ENCODE measurements at regions not wholly inside any gene's neighbourhood (a gene's known extent, or its start where the extent isn't known, plus 50 kb on each side); places are given as distances from the start of the nearest gene placed in this dataset.
"Not testable (repeated sequence)": the region's sequence is repeated elsewhere in the genome, so short reads cannot be mapped to it uniquely, and the experiment has no call there.

DNA sequence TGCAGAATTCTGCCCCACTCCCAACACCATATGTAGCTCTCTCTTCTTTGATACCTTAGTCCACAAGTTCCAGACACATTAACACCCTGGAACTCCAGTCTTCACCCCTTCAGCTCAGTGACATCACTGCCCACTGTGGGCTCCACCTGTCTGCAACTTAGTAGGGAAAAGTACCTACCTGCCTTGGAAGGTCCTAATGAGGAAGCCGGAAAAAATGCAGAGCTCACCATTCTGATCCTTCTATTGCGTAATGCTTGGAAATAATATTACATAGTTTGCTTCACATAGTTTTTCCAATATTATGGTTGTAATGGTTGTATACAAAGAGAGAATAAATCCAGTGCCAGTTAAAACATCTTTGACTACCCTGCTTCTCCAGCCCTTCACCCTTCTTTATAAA lies 738.4 kb downstream of the RNF144A start:
- ChIA-PET POLR2A (interaction anchor here (0.7 kb wide), 1 partner anchor 229 kb away, joined by 3 read pairs; no protein-coding TSS in a partner anchor), CTCF (interaction anchor here (0.8 to 1.3 kb wide), 4 partner anchors 8 to 228 kb away, joined by 3 to 6 read pairs (median 3); no protein-coding TSS in a partner anchor)
- DNase-seq (no peak), ATAC-seq (no peak)
- Mint-ChIP-seq H3K9me3 (peaks cover 37% of the 10 kb centered on the region), H3K4me1 (ENCODE audit: low read depth) (peaks cover 12% of the 10 kb centered on the region), H3K4me3 (no peak overlapping the region), H3K27me3 (no peaks in the 10 kb centered on the region), H3K27ac (no peak overlapping the region), H3K36me3 (ENCODE audit: low read depth) (peaks cover 29% of the 10 kb centered on the region)
- intact Hi-C loops (cut with micrococcal nuclease): no loop called here
- TF ChIP-seq, protein P1, sequence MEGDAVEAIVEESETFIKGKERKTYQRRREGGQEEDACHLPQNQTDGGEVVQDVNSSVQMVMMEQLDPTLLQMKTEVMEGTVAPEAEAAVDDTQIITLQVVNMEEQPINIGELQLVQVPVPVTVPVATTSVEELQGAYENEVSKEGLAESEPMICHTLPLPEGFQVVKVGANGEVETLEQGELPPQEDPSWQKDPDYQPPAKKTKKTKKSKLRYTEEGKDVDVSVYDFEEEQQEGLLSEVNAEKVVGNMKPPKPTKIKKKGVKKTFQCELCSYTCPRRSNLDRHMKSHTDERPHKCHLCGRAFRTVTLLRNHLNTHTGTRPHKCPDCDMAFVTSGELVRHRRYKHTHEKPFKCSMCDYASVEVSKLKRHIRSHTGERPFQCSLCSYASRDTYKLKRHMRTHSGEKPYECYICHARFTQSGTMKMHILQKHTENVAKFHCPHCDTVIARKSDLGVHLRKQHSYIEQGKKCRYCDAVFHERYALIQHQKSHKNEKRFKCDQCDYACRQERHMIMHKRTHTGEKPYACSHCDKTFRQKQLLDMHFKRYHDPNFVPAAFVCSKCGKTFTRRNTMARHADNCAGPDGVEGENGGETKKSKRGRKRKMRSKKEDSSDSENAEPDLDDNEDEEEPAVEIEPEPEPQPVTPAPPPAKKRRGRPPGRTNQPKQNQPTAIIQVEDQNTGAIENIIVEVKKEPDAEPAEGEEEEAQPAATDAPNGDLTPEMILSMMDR (IDR thresholded peaks at IDR 0.05): no peak

DNA sequence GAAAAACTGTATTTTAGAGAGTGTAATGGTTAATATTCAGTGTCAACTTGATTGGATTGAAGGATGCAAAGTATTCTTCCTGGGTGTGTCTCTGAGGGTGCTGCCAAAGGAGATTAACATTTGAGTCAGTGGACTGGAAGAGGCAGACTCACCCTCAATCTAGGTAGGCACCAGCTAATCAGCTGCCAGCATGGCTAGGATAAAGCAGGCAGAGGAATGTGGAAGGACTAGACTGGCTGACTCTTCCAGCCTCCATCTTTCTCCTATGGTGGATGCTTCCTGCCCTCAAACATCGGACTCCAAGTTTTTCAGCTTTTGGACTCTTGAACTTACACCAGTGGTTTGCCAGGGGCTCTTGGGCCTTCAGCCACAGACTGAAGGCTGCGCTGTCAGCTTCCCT lies 740.3 kb downstream of the RNF144A start:
- ChIA-PET POLR2A (interaction anchor here (1.1 kb wide), 1 partner anchor 38 kb away, joined by 3 read pairs; no protein-coding TSS in a partner anchor), CTCF (interaction anchor here (0.9 to 1.4 kb wide), 2 partner anchors 14 to 15 kb away, joined by 3 to 5 read pairs; no protein-coding TSS in a partner anchor)
- H3K27ac Mint-ChIP-seq; H3K4me3 Mint-ChIP-seq; intact Hi-C loops (cut with micrococcal nuclease); ATAC-seq; H3K4me1 Mint-ChIP-seq (ENCODE audit: low read depth); H3K27me3 Mint-ChIP-seq; DNase-seq: not testable (repeated sequence)
- Mint-ChIP-seq H3K36me3 (ENCODE audit: low read depth) (peaks cover 21% of the 10 kb centered on the region), H3K9me3 (peaks cover 31% of the 10 kb centered on the region)

DNA sequence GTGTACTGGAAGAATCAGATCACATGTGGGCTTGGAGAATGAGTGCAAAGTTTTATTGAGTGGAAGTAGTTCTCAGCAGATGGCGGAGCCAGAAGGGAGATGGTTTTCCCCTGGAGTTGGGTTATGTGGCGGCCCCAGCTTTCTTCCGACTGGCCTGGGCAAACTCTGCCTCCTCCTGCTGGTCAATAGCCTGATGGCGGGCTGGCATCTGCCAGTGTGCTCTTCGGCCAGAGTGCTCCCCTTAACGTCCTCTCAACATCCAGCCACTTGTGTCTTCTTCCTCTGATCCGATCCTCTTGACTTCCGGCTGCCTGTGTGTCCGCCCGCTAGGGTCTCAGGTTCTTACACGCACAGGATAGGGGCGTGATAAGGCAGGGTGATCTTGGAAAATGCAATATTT lies 741.3 kb downstream of the RNF144A start:
- DNase-seq (no peak), ATAC-seq (no peak)
- ChIA-PET POLR2A (no interaction called here), CTCF (interaction anchor here (0.6 to 0.9 kb wide), 2 partner anchors 13 to 15 kb away, joined by 3 read pairs; no protein-coding TSS in a partner anchor)
- H3K4me3 Mint-ChIP-seq: no peak overlapping the region
- H3K36me3 Mint-ChIP-seq (ENCODE audit: low read depth): peaks cover 20% of the 10 kb centered on the region
- H3K4me1 Mint-ChIP-seq (ENCODE audit: low read depth): peaks cover 3% of the 10 kb centered on the region
- peaks cover 28% of the 10 kb centered on the region for H3K9me3 Mint-ChIP-seq
- intact Hi-C loops (cut with micrococcal nuclease): no loop called here
- no peaks in the 10 kb centered on the region for H3K27me3 Mint-ChIP-seq
- H3K27ac Mint-ChIP-seq: no peak overlapping the region
- TF ChIP-seq, protein P1 (IDR thresholded peaks at IDR 0.05): no peak

DNA sequence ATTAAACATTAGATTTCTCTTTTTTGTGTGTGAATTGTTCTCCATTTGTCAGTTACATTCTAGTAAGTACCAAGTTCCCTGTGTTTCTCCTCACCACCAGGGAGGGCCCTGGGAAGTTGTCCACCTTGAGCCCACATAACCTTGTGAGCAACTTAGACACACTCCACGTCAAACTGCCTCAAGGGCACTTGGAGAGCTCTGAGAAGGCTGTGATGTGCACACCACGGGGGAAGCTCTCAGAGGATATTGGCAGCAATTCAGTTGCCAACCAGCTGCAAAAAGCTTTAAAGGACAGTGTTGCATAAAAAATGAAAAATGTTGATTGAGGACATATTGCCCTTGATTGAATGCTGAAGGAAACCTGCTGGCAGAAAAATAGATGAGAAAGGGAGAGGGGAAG lies 743.6 kb downstream of the RNF144A start:
- Mint-ChIP-seq H3K27ac (no peak overlapping the region), H3K4me3 (no peak overlapping the region), H3K9me3 (peaks cover 17% of the 10 kb centered on the region), H3K4me1 (ENCODE audit: low read depth) (peaks cover 3% of the 10 kb centered on the region), H3K36me3 (ENCODE audit: low read depth) (peaks cover 13% of the 10 kb centered on the region), H3K27me3 (no peaks in the 10 kb centered on the region)
- TF ChIP-seq, protein P1 (IDR thresholded peaks at IDR 0.05): no peak
- intact Hi-C loops (cut with micrococcal nuclease): no loop called here
- ATAC-seq: no peak
- CTCF ChIA-PET: interaction anchor here (1.3 to 2.4 kb wide), 3 partner anchors 11 to 233 kb away, joined by 3 to 13 read pairs (median 5); no protein-coding TSS in a partner anchor
- no peak for DNase-seq
- POLR2A ChIA-PET: interaction anchor here (0.8 kb wide), 1 partner anchor 14 kb away, joined by 3 read pairs; no protein-coding TSS in a partner anchor

DNA sequence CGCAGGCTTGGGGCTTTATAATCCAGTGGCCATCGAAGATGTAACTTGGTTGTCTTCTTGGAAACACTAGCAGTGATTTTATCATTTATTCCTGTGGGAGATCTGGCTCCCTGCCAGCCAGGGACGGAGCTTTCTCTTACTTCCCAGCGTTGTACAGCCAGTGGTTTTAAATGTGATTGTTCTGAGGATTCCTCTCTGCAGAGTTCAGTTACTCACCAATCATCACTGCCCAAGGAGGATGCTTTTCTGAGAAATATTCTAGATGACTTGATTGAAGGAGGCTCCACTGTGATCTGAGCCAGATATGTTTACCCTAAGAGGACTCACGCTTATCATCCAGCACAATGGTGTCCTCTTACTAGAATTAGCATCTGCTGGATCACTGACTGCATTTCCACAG lies 744.3 kb downstream of the RNF144A start:
- DNase-seq: no peak
- no peak overlapping the region for H3K4me3 Mint-ChIP-seq
- CTCF ChIA-PET: interaction anchor here (1.3 to 2.4 kb wide), 3 partner anchors 10 to 234 kb away, joined by 3 to 13 read pairs (median 5); no protein-coding TSS in a partner anchor
- peaks cover 7% of the 10 kb centered on the region for H3K4me1 Mint-ChIP-seq (ENCODE audit: low read depth)
- H3K36me3 Mint-ChIP-seq (ENCODE audit: low read depth): peaks cover 14% of the 10 kb centered on the region
- H3K27me3 Mint-ChIP-seq: no peaks in the 10 kb centered on the region
- POLR2A ChIA-PET: no interaction called here
- H3K27ac Mint-ChIP-seq: no peak overlapping the region
- peaks cover 19% of the 10 kb centered on the region for H3K9me3 Mint-ChIP-seq
- no peak for ATAC-seq
- intact Hi-C loops (cut with micrococcal nuclease): no loop called here
- TF ChIP-seq, protein P1 (IDR thresholded peaks at IDR 0.05): no peak
